H1 (cell line): ENCODE measurements at regions not wholly inside any gene's neighbourhood (a gene's known extent, or its start where the extent isn't known, plus 50 kb on each side); places are given as distances from the start of the nearest gene placed in this dataset.

Experiments
- CTCF ChIA-PET: fragments of 300-600 bp; sonication (Branson Sonifier 250); formaldehyde crosslinking; loops from one replicate; lab custom pipeline; 2021; ENCODE audit not compliant: partially characterized antibody; lab: Charles Lee
- POLR2A ChIA-PET: fragments of 300-600 bp; sonication (Branson Sonifier 250); formaldehyde crosslinking; loops from one replicate; lab custom pipeline; 2021; ENCODE audit warnings: inconsistent platforms; ENCODE audit not compliant: partially characterized antibody; lab: Charles Lee
- DNase-seq, 2 experiments: peaks; one replicate each; pipeline versions ENCODE4 v3.0.0 to v3.0.0-alpha.2; 2010 to 2022; ENCODE audit warnings: low spot score in 2 of 2, low read depth in 1 of 2, mixed read lengths in 1 of 2
- FAIRE-seq: peaks from 2 replicates; lab custom pipeline; 2011; peaks lifted over from hg19 to GRCh38; lab: Jason Lieb, UNC
- H2AFZ ChIP-seq: 2 replicates; pipeline ENCODE4 v1.8.1; 2012; ENCODE audit warnings: low read length, inconsistent platforms
- H2AK5ac ChIP-seq: 2 replicates; pipeline ENCODE4 v1.6.1; 2013; ENCODE audit warnings: low read depth, low read length
- H2BK120ac ChIP-seq: replicated peaks from 2 replicates; pipeline ENCODE3; 2013; ENCODE audit warnings: low read depth, low read length, inconsistent platforms
- H2BK12ac ChIP-seq: 2 replicates; pipeline ENCODE4 v1.6.1; 2013; ENCODE audit warnings: low read depth, low read length
- H2BK15ac ChIP-seq: 2 replicates; pipeline ENCODE4 v1.6.1; 2013; ENCODE audit warnings: low read length
- H2BK20ac ChIP-seq: 2 replicates; pipeline ENCODE4 v1.6.1; 2013; ENCODE audit warnings: low read length
- H2BK5ac ChIP-seq: 2 replicates; pipeline ENCODE4 v1.6.1; 2013; ENCODE audit warnings: low read depth, low read length
- H3K14ac ChIP-seq: 2 replicates; pipeline ENCODE4 v1.6.1; 2013; ENCODE audit warnings: inconsistent platforms; ENCODE audit not compliant: insufficient read length
- H3K18ac ChIP-seq: 2 replicates; pipeline ENCODE4 v1.6.1; 2013; ENCODE audit warnings: low read length; ENCODE audit errors: extremely low read depth
- H3K23ac ChIP-seq: 2 replicates; pipeline ENCODE4 v1.6.1; 2013; ENCODE audit warnings: inconsistent platforms; ENCODE audit not compliant: insufficient read length
- H3K23me2 ChIP-seq: 2 replicates; pipeline ENCODE4 v1.6.1; 2013; ENCODE audit warnings: low read depth, low read length
- H3K27ac ChIP-seq: 2 replicates; pipeline ENCODE4 v1.6.1; 2011; ENCODE audit warnings: low read depth, low read length, inconsistent platforms
- H3K27me3 ChIP-seq, 4 experiments: replicated peaks in 1 of 4; 1 replicate in 1 of 4; 2 replicates in 3 of 4; pipeline versions ENCODE4 v1.6.1 to v1.8.1; 2011 to 2013; ENCODE audit warnings: low read length in 3 of 4, mild to moderate bottlenecking in 3 of 4, inconsistent platforms in 2 of 4, mixed read lengths in 2 of 4, moderate library complexity in 1 of 4; ENCODE audit not compliant: control insufficient read depth in 3 of 4, insufficient read depth in 3 of 4; ENCODE audit errors: extremely low read depth in 1 of 4
- H3K36me3 ChIP-seq, 4 experiments: 2 replicates each; pipeline versions ENCODE4 v1.6.1 to v1.8.1; 2011 to 2013; ENCODE audit warnings: mild to moderate bottlenecking in 4 of 4, low read length in 3 of 4, moderate library complexity in 2 of 4, control low read depth in 1 of 4, inconsistent platforms in 1 of 4; ENCODE audit not compliant: insufficient read depth in 4 of 4, control insufficient read depth in 2 of 4
- H3K4ac ChIP-seq: replicated peaks from 2 replicates; pipeline ENCODE3; 2013; ENCODE audit warnings: low read length, low read depth, mixed read lengths, inconsistent platforms; ENCODE audit not compliant: insufficient read length
- H3K4me1 ChIP-seq, 4 experiments: replicated peaks in 1 of 4; 1 replicate in 1 of 4; 2 replicates in 3 of 4; pipeline versions ENCODE4 v1.6.1 to v1.8.1; 2011 to 2013; ENCODE audit warnings: low read length in 3 of 4, inconsistent platforms in 2 of 4, mixed read lengths in 1 of 4; ENCODE audit not compliant: insufficient read depth in 4 of 4, control insufficient read depth in 3 of 4
- H3K4me2 ChIP-seq, 2 experiments: 2 replicates each; pipeline versions ENCODE4 v1.6.1 to v1.8.1; 2011 to 2013; ENCODE audit warnings: low read depth in 2 of 2, low read length in 2 of 2, control low read depth in 1 of 2, inconsistent platforms in 1 of 2, mild to moderate bottlenecking in 1 of 2; ENCODE audit not compliant: insufficient read depth in 1 of 2
- H3K4me3 ChIP-seq, 4 experiments: fragments of 200-600, 300-600 bp in 1 of 4; sonication (generic), shearing (Covaris generic), sonication (Bioruptor Twin) in 1 of 4; 2 replicates each; pipeline versions ENCODE4 v1.5.1 to v1.8.1; 2011 to 2016; ENCODE audit warnings: low read length in 4 of 4, low read depth in 3 of 4, control low read depth in 2 of 4, inconsistent platforms in 2 of 4, mild to moderate bottlenecking in 2 of 4, mixed read lengths in 1 of 4, moderate library complexity in 1 of 4; ENCODE audit not compliant: insufficient read depth in 2 of 4; ENCODE audit errors: extremely low read depth in 1 of 4
- H3K56ac ChIP-seq: replicated peaks from 2 replicates; pipeline ENCODE3; 2013; ENCODE audit warnings: low read depth, mild to moderate bottlenecking, mixed read lengths, low read length, inconsistent platforms; ENCODE audit not compliant: insufficient read length
- H3K79me1 ChIP-seq: 2 replicates; pipeline ENCODE4 v1.6.1; 2013; ENCODE audit warnings: low read depth, low read length, control low read depth
- H3K79me2 ChIP-seq, 2 experiments: 2 replicates each; pipeline versions ENCODE4 v1.6.1 to v1.8.1; 2012 to 2013; ENCODE audit warnings: low read length in 2 of 2, mild to moderate bottlenecking in 2 of 2, inconsistent platforms in 1 of 2; ENCODE audit not compliant: insufficient read depth in 2 of 2, control insufficient read depth in 1 of 2
- H3K9ac ChIP-seq, 4 experiments: replicated peaks in 1 of 4; 1 replicate in 1 of 4; 2 replicates in 3 of 4; pipeline versions ENCODE4 v1.6.1 to v1.8.1; 2011 to 2013; ENCODE audit warnings: low read depth in 3 of 4, low read length in 3 of 4, control low read depth in 2 of 4, mild to moderate bottlenecking in 2 of 4, moderate library complexity in 2 of 4, inconsistent platforms in 1 of 4; ENCODE audit errors: extremely low read depth in 1 of 4
- H3K9me3 ChIP-seq, 2 experiments: 2 replicates each; pipeline versions ENCODE4 v1.6.1 to v1.8.1; 2012 to 2013; ENCODE audit warnings: mild to moderate bottlenecking in 2 of 2, moderate library complexity in 2 of 2, control low read depth in 1 of 2, inconsistent platforms in 1 of 2, low read depth in 1 of 2, low read length in 1 of 2, mixed read lengths in 1 of 2; ENCODE audit not compliant: insufficient read depth in 2 of 2
- H4K20me1 ChIP-seq, 2 experiments: replicated peaks in 1 of 2; 2 replicates each; pipeline versions ENCODE3 to v1.8.1; 2011 to 2013; ENCODE audit warnings: inconsistent platforms in 2 of 2, low read length in 2 of 2, mild to moderate bottlenecking in 1 of 2; ENCODE audit not compliant: insufficient read depth in 2 of 2, control insufficient read depth in 1 of 2
- H4K5ac ChIP-seq: 2 replicates; pipeline ENCODE4 v1.6.1; 2013; ENCODE audit warnings: low read length, low read depth, mixed read lengths, inconsistent platforms; ENCODE audit not compliant: insufficient read length
- H4K8ac ChIP-seq: 2 replicates; pipeline ENCODE4 v1.8.0; 2013; ENCODE audit warnings: mild to moderate bottlenecking, moderate library complexity, low read length, inconsistent platforms; ENCODE audit not compliant: insufficient read depth; ENCODE audit errors: extremely low read depth
- H4K91ac ChIP-seq: replicated peaks from 2 replicates; pipeline ENCODE3; 2013; ENCODE audit warnings: low read length, mixed read lengths, inconsistent platforms; ENCODE audit not compliant: insufficient read length
- BACH1 ChIP-seq: IDR thresholded peaks from 2 replicates; pipeline ENCODE4 v1.6.1; 2012; ENCODE audit warnings: low read length, improper control_type of control experiment
- CBX8 ChIP-seq: fragments of 300-800, 300-1000 bp; sonication (generic); IDR thresholded peaks from 2 replicates; pipeline ENCODE4 v1.7.1; 2016; ENCODE audit warnings: low read depth, low read length, borderline replicate concordance
- CEBPB ChIP-seq: IDR thresholded peaks from 2 replicates; pipeline ENCODE4 v1.6.1; 2012; ENCODE audit warnings: low read depth, low read length
- EGR1 ChIP-seq: IDR thresholded peaks from 2 replicates; pipeline ENCODE4 v1.6.1; 2011; ENCODE audit warnings: low read depth, low read length, borderline replicate concordance
- EZH2 ChIP-seq: fragments of 200-600 bp; sonication (generic); IDR thresholded peaks from 2 replicates; pipeline ENCODE4 v1.7.1; 2012; ENCODE audit warnings: low read depth, mild to moderate bottlenecking, moderate library complexity, low read length, inconsistent platforms; ENCODE audit not compliant: severe bottlenecking
- FOSL1 ChIP-seq: IDR thresholded peaks from 2 replicates; pipeline ENCODE4 v1.6.1; 2011; ENCODE audit warnings: mild to moderate bottlenecking, low read depth, low read length, moderate library complexity; ENCODE audit not compliant: insufficient read depth
- JUN ChIP-seq: IDR thresholded peaks from 2 replicates; pipeline ENCODE4 v1.6.1; 2011; ENCODE audit warnings: low read depth, mild to moderate bottlenecking, improper control_type of control experiment, low read length
- MAFK ChIP-seq: IDR thresholded peaks from 2 replicates; pipeline ENCODE4 v1.6.1; 2012; ENCODE audit warnings: low read depth, mild to moderate bottlenecking, improper control_type of control experiment, low read length
- NRF1 ChIP-seq: IDR thresholded peaks from 2 replicates; pipeline ENCODE4 v1.6.1; 2011; ENCODE audit warnings: mild to moderate bottlenecking, low read depth, low read length, improper control_type of control experiment
- PHF8 ChIP-seq: fragments of 200-600 bp; sonication (generic); conservative IDR thresholded peaks from 2 replicates; pipeline ENCODE4 v1.7.1; 2012; ENCODE audit warnings: low read depth, mild to moderate bottlenecking, inconsistent platforms, low read length, moderate library complexity
- SAP30 ChIP-seq: fragments of 300-600 bp; sonication (generic); IDR thresholded peaks from 2 replicates; pipeline ENCODE4 v1.7.1; 2012; ENCODE audit warnings: low read length, moderate library complexity, mild to moderate bottlenecking, inconsistent platforms; ENCODE audit not compliant: insufficient read depth, insufficient replicate concordance
- SIX5 ChIP-seq: IDR thresholded peaks from 2 replicates; pipeline ENCODE4 v1.6.1; 2011; ENCODE audit warnings: mild to moderate bottlenecking, low read depth, low read length
- SP2 ChIP-seq: IDR thresholded peaks from 2 replicates; pipeline ENCODE4 v1.6.1; 2012; ENCODE audit warnings: mild to moderate bottlenecking, low read length, inconsistent platforms
- TAF1 ChIP-seq: IDR thresholded peaks from 2 replicates; pipeline ENCODE4 v1.6.1; 2011; ENCODE audit warnings: mild to moderate bottlenecking, low read depth, low read length
- TBP ChIP-seq: IDR thresholded peaks from 2 replicates; pipeline ENCODE4 v1.6.1; 2011; ENCODE audit warnings: low read depth, low read length, improper control_type of control experiment
- TF ChIP-seq, protein P1 (sequence below): IDR thresholded peaks from 2 replicates; pipeline ENCODE4 v1.6.1; 2012; ENCODE audit warnings: inconsistent platforms

- no peak overlapping the region for H4K91ac ChIP-seq
- no peaks in the 10 kb centered on the region for H3K27me3 ChIP-seq
- no peak overlapping the region for H2AFZ ChIP-seq
- no peak overlapping the region for H3K14ac ChIP-seq
- H2BK12ac ChIP-seq: no peak overlapping the region
- H4K20me1 ChIP-seq: no peaks in the 10 kb centered on the region
- no peak overlapping the region for H2BK5ac ChIP-seq
- no peak overlapping the region for H2BK20ac ChIP-seq
- TF ChIP-seq MAFK: no peak
- TF ChIP-seq EZH2: no peak
- TF ChIP-seq CBX8: no peak
- no peak for TF ChIP-seq PHF8
- TF ChIP-seq SAP30: no peak
- no peak for TF ChIP-seq BACH1
- no peak for TF ChIP-seq SIX5
- TF ChIP-seq NRF1: no peak
- no peak for TF ChIP-seq EGR1
- TF ChIP-seq TAF1: no peak
- no peak for TF ChIP-seq JUN
- TF ChIP-seq CEBPB: no peak
- no peak for TF ChIP-seq TBP
- no peak for TF ChIP-seq SP2
- no peak for TF ChIP-seq FOSL1
- TF ChIP-seq, protein P1, sequence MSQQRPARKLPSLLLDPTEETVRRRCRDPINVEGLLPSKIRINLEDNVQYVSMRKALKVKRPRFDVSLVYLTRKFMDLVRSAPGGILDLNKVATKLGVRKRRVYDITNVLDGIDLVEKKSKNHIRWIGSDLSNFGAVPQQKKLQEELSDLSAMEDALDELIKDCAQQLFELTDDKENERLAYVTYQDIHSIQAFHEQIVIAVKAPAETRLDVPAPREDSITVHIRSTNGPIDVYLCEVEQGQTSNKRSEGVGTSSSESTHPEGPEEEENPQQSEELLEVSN: no peak
- peaks cover 8 to 12% of the 10 kb centered on the region in 2 experiments; a peak in 3 of 4 replicates for H3K9me3 ChIP-seq
- H3K18ac ChIP-seq: no peak overlapping the region
- no peak overlapping the region for H2BK120ac ChIP-seq
- H3K9ac ChIP-seq: no peak overlapping the region
- no peak overlapping the region for H3K4me2 ChIP-seq
- H3K23me2 ChIP-seq: no peaks in the 10 kb centered on the region
- H3K56ac ChIP-seq: no peak overlapping the region
- no peak for DNase-seq
- H3K79me1 ChIP-seq: no peaks in the 10 kb centered on the region
- ChIA-PET POLR2A (no interaction called here), CTCF (no interaction called here)
- no peak overlapping the region for H3K27ac ChIP-seq
- no peak overlapping the region for H2AK5ac ChIP-seq
- H3K36me3 ChIP-seq: no peaks in the 10 kb centered on the region
- H3K4me3 ChIP-seq: no peak overlapping the region
- H3K4me1 ChIP-seq: no peaks in the 10 kb centered on the region
- no peak overlapping the region for H3K4ac ChIP-seq
- no peak overlapping the region for H2BK15ac ChIP-seq
- no peak overlapping the region for H4K5ac ChIP-seq
- no peak overlapping the region for H3K23ac ChIP-seq
- FAIRE-seq: no peak
- no peaks in the 10 kb centered on the region for H3K79me2 ChIP-seq
- H4K8ac ChIP-seq: no peak overlapping the region
Observed at GRCh38 chrY:19947702-19948101, 203.2 kb upstream of the KDM5D start.
